ENCODE measurements at regions not wholly inside any gene's neighbourhood (a gene's known extent, or its start where the extent isn't known, plus 50 kb on each side); places are given as distances from the start of the nearest gene placed in this dataset.

DNA sequence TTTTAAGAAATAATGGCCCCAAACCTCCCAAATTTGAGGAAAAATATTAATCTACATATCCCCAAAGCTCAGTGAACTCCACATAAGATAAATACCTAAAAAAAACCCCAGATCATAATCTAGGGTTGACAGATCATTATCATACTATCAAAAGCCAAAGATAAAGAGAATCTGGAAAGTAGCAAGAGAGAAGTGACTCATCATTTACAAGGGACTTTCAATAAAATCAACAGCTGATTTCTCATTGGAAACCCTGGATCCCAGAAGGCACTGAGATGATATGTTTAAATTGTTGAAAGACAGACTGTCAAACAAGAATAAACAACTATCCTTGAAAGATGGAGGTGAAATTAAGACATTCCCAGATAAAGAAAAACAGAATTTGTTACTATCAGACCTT is 199.3 kb downstream of the KCNRG start:
- H3K79me2 ChIP-seq (ENCODE audit: insufficient read depth, low read length): no peaks in the 10 kb centered on the region
- H3K27me3 ChIP-seq (ENCODE audit: insufficient read depth, low read length): no peaks in the 10 kb centered on the region
- no peaks in the 10 kb centered on the region for H4K20me1 ChIP-seq (ENCODE audit: insufficient read depth, low read length)
- DNase-seq (ENCODE audit: insufficient read length, low spot score, missing footprints): no peak
- H3K4me2 ChIP-seq (ENCODE audit: insufficient read depth, low read length): no peak overlapping the region
- H3K4me3 ChIP-seq (ENCODE audit: insufficient read depth, low read length): no peak overlapping the region
- H3K9me3 ChIP-seq (ENCODE audit: low read depth, low read length): peaks cover 4% of the 10 kb centered on the region
- no peaks in the 10 kb centered on the region for H3K36me3 ChIP-seq (ENCODE audit: insufficient read depth, low read length)
- H2AFZ ChIP-seq (ENCODE audit: low read length): no peak overlapping the region
- TF ChIP-seq, protein P1, sequence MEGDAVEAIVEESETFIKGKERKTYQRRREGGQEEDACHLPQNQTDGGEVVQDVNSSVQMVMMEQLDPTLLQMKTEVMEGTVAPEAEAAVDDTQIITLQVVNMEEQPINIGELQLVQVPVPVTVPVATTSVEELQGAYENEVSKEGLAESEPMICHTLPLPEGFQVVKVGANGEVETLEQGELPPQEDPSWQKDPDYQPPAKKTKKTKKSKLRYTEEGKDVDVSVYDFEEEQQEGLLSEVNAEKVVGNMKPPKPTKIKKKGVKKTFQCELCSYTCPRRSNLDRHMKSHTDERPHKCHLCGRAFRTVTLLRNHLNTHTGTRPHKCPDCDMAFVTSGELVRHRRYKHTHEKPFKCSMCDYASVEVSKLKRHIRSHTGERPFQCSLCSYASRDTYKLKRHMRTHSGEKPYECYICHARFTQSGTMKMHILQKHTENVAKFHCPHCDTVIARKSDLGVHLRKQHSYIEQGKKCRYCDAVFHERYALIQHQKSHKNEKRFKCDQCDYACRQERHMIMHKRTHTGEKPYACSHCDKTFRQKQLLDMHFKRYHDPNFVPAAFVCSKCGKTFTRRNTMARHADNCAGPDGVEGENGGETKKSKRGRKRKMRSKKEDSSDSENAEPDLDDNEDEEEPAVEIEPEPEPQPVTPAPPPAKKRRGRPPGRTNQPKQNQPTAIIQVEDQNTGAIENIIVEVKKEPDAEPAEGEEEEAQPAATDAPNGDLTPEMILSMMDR (IDR thresholded peaks at IDR 0.05; ENCODE audit: extremely low read depth, low read depth, low read length): no peak
- H3K27ac ChIP-seq (ENCODE audit: low read depth, low read length): no peak overlapping the region
- peaks cover 2% of the 10 kb centered on the region for H3K4me1 ChIP-seq (ENCODE audit: insufficient read depth, low read length)

DNA sequence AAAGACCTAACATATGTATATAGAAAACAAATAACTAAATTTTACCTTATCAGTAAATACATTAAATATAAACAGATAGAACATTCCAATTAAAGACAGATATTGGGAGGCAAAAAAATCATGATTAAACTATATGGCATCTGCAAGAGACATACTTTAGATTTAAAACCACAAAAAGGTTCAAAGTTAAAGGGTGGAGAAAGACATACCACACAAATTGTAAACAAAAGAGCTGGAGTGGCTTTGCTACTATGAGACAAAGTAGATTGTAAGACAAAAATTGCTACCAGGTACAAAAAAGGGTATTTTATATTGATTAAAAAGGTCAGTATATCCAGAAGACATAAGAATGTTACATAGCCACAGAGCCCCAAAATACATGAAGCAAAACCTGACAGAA is 200.2 kb downstream of the KCNRG start:
- Histone ChIP-seq H3K4me2 (ENCODE audit: insufficient read depth, low read length) (no peak overlapping the region), H3K9me3 (ENCODE audit: low read depth, low read length) (peaks cover 4% of the 10 kb centered on the region), H3K4me1 (ENCODE audit: insufficient read depth, low read length) (no peaks in the 10 kb centered on the region), H3K4me3 (ENCODE audit: insufficient read depth, low read length) (no peak overlapping the region), H4K20me1 (ENCODE audit: insufficient read depth, low read length) (no peaks in the 10 kb centered on the region), H3K27me3 (ENCODE audit: insufficient read depth, low read length) (no peaks in the 10 kb centered on the region), H3K36me3 (ENCODE audit: insufficient read depth, low read length) (no peaks in the 10 kb centered on the region), H3K27ac (ENCODE audit: low read depth, low read length) (no peak overlapping the region), H3K79me2 (ENCODE audit: insufficient read depth, low read length) (no peaks in the 10 kb centered on the region), H2AFZ (ENCODE audit: low read length) (no peak overlapping the region)
- no peak for DNase-seq (ENCODE audit: insufficient read length, low spot score, missing footprints)
- TF ChIP-seq, protein P1 (IDR thresholded peaks at IDR 0.05; ENCODE audit: extremely low read depth, low read depth, low read length): no peak

DNA sequence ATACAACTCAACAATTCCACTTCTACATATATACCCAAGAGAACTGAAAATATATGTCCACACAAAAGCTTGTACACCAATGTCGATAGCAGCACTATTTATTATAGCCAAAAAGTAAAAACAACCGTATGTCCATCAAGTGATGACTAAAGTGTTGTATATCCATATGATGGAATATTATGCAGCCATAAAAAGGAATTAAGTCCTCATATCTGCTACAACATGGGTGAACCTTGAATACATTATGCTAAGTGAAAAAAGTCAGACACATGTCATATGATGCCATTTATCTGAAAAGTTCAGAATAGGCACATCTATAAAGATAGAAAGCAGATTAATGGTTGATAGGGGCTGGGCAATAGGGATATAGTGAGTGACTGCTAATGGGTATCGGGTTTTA is 204.5 kb downstream of the KCNRG start:
- TF ChIP-seq, protein P1 (IDR thresholded peaks at IDR 0.05; ENCODE audit: extremely low read depth, low read depth, low read length): no peak
- H3K4me1 ChIP-seq (ENCODE audit: insufficient read depth, low read length): peaks cover 27% of the 10 kb centered on the region

DNA sequence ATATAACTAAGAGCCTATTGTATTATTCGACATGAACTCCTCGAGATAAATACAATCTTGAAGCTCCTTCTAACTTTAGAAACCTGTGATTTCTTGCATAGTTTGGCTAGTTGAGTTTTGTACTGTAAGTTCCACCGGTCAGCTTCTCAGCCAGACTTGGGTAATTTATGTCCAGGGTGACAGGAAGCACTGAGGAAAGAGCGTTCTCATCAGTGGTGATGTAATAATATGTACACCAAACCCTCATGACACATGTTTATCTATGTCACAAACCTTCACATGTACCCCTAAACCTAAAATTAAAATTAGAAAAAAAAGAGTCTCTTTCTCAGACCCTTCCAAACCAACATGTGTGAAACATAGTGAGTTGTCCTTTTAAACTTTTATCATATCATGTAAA is 205.7 kb downstream of the KCNRG start:
- TF ChIP-seq, protein P1 (IDR thresholded peaks at IDR 0.05; ENCODE audit: extremely low read depth, low read depth, low read length): no peak
- Histone ChIP-seq H4K20me1 (ENCODE audit: insufficient read depth, low read length) (no peaks in the 10 kb centered on the region), H3K79me2 (ENCODE audit: insufficient read depth, low read length) (no peaks in the 10 kb centered on the region), H3K36me3 (ENCODE audit: insufficient read depth, low read length) (no peaks in the 10 kb centered on the region), H3K4me3 (ENCODE audit: insufficient read depth, low read length) (no peak overlapping the region), H2AFZ (ENCODE audit: low read length) (no peak overlapping the region), H3K27me3 (ENCODE audit: insufficient read depth, low read length) (no peaks in the 10 kb centered on the region), H3K27ac (ENCODE audit: low read depth, low read length) (no peak overlapping the region), H3K9me3 (ENCODE audit: low read depth, low read length) (no peaks in the 10 kb centered on the region), H3K4me1 (ENCODE audit: insufficient read depth, low read length) (peaks cover 32% of the 10 kb centered on the region), H3K4me2 (ENCODE audit: insufficient read depth, low read length) (no peak overlapping the region)
- no peak for DNase-seq (ENCODE audit: insufficient read length, low spot score, missing footprints)

More for the DNA sequence above, 204.5 kb downstream of the KCNRG start:
- no peak overlapping the region for H3K4me2 ChIP-seq (ENCODE audit: insufficient read depth, low read length)
- H3K27me3 ChIP-seq (ENCODE audit: insufficient read depth, low read length): no peaks in the 10 kb centered on the region
- H3K4me3 ChIP-seq (ENCODE audit: insufficient read depth, low read length): no peak overlapping the region
- no peaks in the 10 kb centered on the region for H4K20me1 ChIP-seq (ENCODE audit: insufficient read depth, low read length)
- H3K79me2 ChIP-seq (ENCODE audit: insufficient read depth, low read length): no peaks in the 10 kb centered on the region
- no peaks in the 10 kb centered on the region for H3K9me3 ChIP-seq (ENCODE audit: low read depth, low read length)
- H2AFZ ChIP-seq (ENCODE audit: low read length): no peak overlapping the region
- no peaks in the 10 kb centered on the region for H3K36me3 ChIP-seq (ENCODE audit: insufficient read depth, low read length)
- no peak for DNase-seq (ENCODE audit: insufficient read length, low spot score, missing footprints)
- H3K27ac ChIP-seq (ENCODE audit: low read depth, low read length): no peak overlapping the region

Data from osteoblast (primary cell).